HG02623 (cell line): ENCODE measurements at regions not wholly inside any gene's neighbourhood (a gene's known extent, or its start where the extent isn't known, plus 50 kb on each side); places are given as distances from the start of the nearest gene placed in this dataset.
"Not testable (repeated sequence)": the region's sequence is repeated elsewhere in the genome, so short reads cannot be mapped to it uniquely, and the experiment has no call there.

ENCODE experiments used
- ATAC-seq: cut with Tn5 transposase; IDR thresholded peaks from one replicate; pipeline ENCODE4 v1.9.1; 2021; ENCODE audit warnings: moderate library complexity; ENCODE audit not compliant: unreplicated experiment

GRCh38 chr16:51869176-51869575, 677.8 kb downstream of the TOX3 start:
- ATAC-seq = no peak

GRCh38 chr16:51868631-51869030, 678.3 kb downstream of the TOX3 start:
- no peak for ATAC-seq

- ATAC-seq = no peak
Observed at GRCh38 chr16:51867386-51868065, 679.4 kb downstream of the TOX3 start.

- ATAC-seq = no peak
Observed at GRCh38 chr16:51864575-51864974, 682.4 kb downstream of the TOX3 start.

- ATAC-seq = no peak
Observed at GRCh38 chr16:51854401-51854951, 692.5 kb downstream of the TOX3 start.

GRCh38 chr16:51853586-51853985, 693.4 kb downstream of the TOX3 start:
- ATAC-seq = no peak

GRCh38 chr16:51852892-51853291, 694.1 kb downstream of the TOX3 start:
- no peak for ATAC-seq

- ATAC-seq = no peak
Observed at GRCh38 chr16:51851111-51851510, 695.8 kb downstream of the TOX3 start.

GRCh38 chr16:51849715-51850114, 697.2 kb downstream of the TOX3 start:
- ATAC-seq = no peak

GRCh38 chr16:51845586-51846305, 694.7 kb upstream of the SALL1 start:
- no peak for ATAC-seq

GRCh38 chr16:51839727-51840462, 688.8 kb upstream of the SALL1 start:
- no peak for ATAC-seq

- ATAC-seq = no peak
Observed at GRCh38 chr16:51834794-51835193, 683.7 kb upstream of the SALL1 start.

GRCh38 chr16:51834133-51834532, 683.1 kb upstream of the SALL1 start:
- no peak for ATAC-seq

- ATAC-seq = no peak
Observed at GRCh38 chr16:51831595-51832367, 680.7 kb upstream of the SALL1 start.

GRCh38 chr16:51831034-51831433, 680.0 kb upstream of the SALL1 start:
- not testable (repeated sequence) for ATAC-seq

- no peak for ATAC-seq
Observed at GRCh38 chr16:51825779-51826178, 674.7 kb upstream of the SALL1 start.

- ATAC-seq = no peak
Observed at GRCh38 chr16:51822471-51822870, 671.4 kb upstream of the SALL1 start.

- ATAC-seq = no peak
Observed at GRCh38 chr16:51821527-51821926, 670.5 kb upstream of the SALL1 start.

GRCh38 chr16:51820176-51820575, 669.1 kb upstream of the SALL1 start:
- no peak for ATAC-seq

GRCh38 chr16:51818342-51818944, 667.4 kb upstream of the SALL1 start:
- ATAC-seq = no peak
